CD14-positive monocyte (primary cell): ENCODE measurements at regions not wholly inside any gene's neighbourhood (a gene's known extent, or its start where the extent isn't known, plus 50 kb on each side); places are given as distances from the start of the nearest gene placed in this dataset.

Experiments used
- DNase-seq, 3 donors: peaks; one replicate each; pipeline ENCODE4 v3.0.0-alpha.2; 2011 to 2022
- H2AFZ ChIP-seq: 2 replicates; pipeline ENCODE4 v1.6.0; 2012; ENCODE audit warnings: mild to moderate bottlenecking, low read depth, low read length, inconsistent platforms; ENCODE audit not compliant: insufficient read depth, poor library complexity, severe bottlenecking
- H3K27ac ChIP-seq, 2 donors: 1 replicate in 1 of 2; 2 replicates in 1 of 2; pipeline ENCODE4 v1.5.1; 2012 to 2013; ENCODE audit warnings: low read length in 2 of 2, control low read depth in 1 of 2, inconsistent platforms in 1 of 2, low read depth in 1 of 2, mild to moderate bottlenecking in 1 of 2
- H3K27me3 ChIP-seq, 2 donors: one replicate each; pipeline versions ENCODE4 v1.6.0 to v1.6.1; 2011 to 2013; ENCODE audit warnings: low read length in 2 of 2; ENCODE audit not compliant: control insufficient read depth in 2 of 2, insufficient read depth in 2 of 2
- H3K36me3 ChIP-seq, 2 donors: replicated peaks in 1 of 2; 1 replicate in 1 of 2; 2 replicates in 1 of 2; pipeline versions ENCODE4 v1.5.1 to v1.6.1; 2012 to 2013; ENCODE audit warnings: low read length in 2 of 2, control low read depth in 1 of 2, inconsistent platforms in 1 of 2, mild to moderate bottlenecking in 1 of 2; ENCODE audit not compliant: insufficient read depth in 2 of 2, control insufficient read depth in 1 of 2
- H3K4me1 ChIP-seq, 2 donors: 1 replicate in 1 of 2; 2 replicates in 1 of 2; pipeline versions ENCODE4 v1.5.1 to v1.6.1; 2012 to 2013; ENCODE audit warnings: low read length in 2 of 2, control low read depth in 1 of 2, inconsistent platforms in 1 of 2, mild to moderate bottlenecking in 1 of 2, moderate library complexity in 1 of 2; ENCODE audit not compliant: insufficient read depth in 2 of 2, control insufficient read depth in 1 of 2
- H3K4me2 ChIP-seq: replicated peaks from 2 replicates; pipeline ENCODE3; 2012; ENCODE audit warnings: low read length, moderate library complexity, mild to moderate bottlenecking; ENCODE audit not compliant: poor library complexity, severe bottlenecking; ENCODE audit errors: extremely low read depth
- H3K4me3 ChIP-seq, 3 experiments: fragments of 200-600 bp in 1 of 3; sonication (generic) in 1 of 3; replicated peaks in 1 of 3; 1 replicate in 2 of 3; 2 replicates in 1 of 3; pipeline ENCODE4 v1.5.1; 2011 to 2013; ENCODE audit warnings: low read length in 3 of 3, mild to moderate bottlenecking in 3 of 3, control low read depth in 2 of 3, low read depth in 2 of 3, inconsistent platforms in 1 of 3, moderate library complexity in 1 of 3
- H3K79me2 ChIP-seq: 2 replicates; pipeline ENCODE4 v1.6.0; 2012; ENCODE audit warnings: mild to moderate bottlenecking, control low read depth, inconsistent platforms, low read length, moderate library complexity; ENCODE audit not compliant: insufficient read depth
- H3K9ac ChIP-seq: 2 replicates; pipeline ENCODE4 v1.6.0; 2017; ENCODE audit warnings: low read length, mild to moderate bottlenecking; ENCODE audit not compliant: insufficient read depth, poor library complexity, severe bottlenecking
- H3K9me3 ChIP-seq, 2 donors: replicated peaks in 1 of 2; 1 replicate in 1 of 2; 2 replicates in 1 of 2; pipeline versions ENCODE4 v1.5.1 to v1.6.1; 2012 to 2013; ENCODE audit warnings: low read length in 2 of 2, control low read depth in 1 of 2; ENCODE audit not compliant: control insufficient read depth in 1 of 2, insufficient read depth in 1 of 2
- H4K20me1 ChIP-seq: 2 replicates; pipeline ENCODE4 v1.6.0; 2012; ENCODE audit warnings: mild to moderate bottlenecking, low read length, control low read depth, moderate library complexity; ENCODE audit not compliant: insufficient read depth
- H3K27ac Mint-ChIP-seq, 7 donors: one replicate each; pipeline ENCODE4 v1.8.0; 2020; ENCODE audit warnings: mild to moderate bottlenecking in 7 of 7, mixed read lengths in 7 of 7, moderate library complexity in 6 of 7, inconsistent platforms in 2 of 7
- H3K27me3 Mint-ChIP-seq, 3 donors: one replicate each; pipeline ENCODE4 v1.8.0; 2021 to 2022; ENCODE audit warnings: low read depth in 3 of 3, mild to moderate bottlenecking in 3 of 3, mixed read lengths in 3 of 3, moderate library complexity in 3 of 3, inconsistent platforms in 1 of 3
- H3K36me3 Mint-ChIP-seq, 2 donors: one replicate each; pipeline ENCODE4 v1.8.0; 2020; ENCODE audit warnings: mixed read lengths in 2 of 2, inconsistent platforms in 1 of 2, mild to moderate bottlenecking in 1 of 2
- H3K4me1 Mint-ChIP-seq: one replicate; pipeline ENCODE4 v1.8.0; 2020; ENCODE audit warnings: mild to moderate bottlenecking, mixed read lengths
- H3K4me3 Mint-ChIP-seq, 2 donors: one replicate each; pipeline ENCODE4 v1.8.0; 2020; ENCODE audit warnings: mild to moderate bottlenecking in 2 of 2, mixed read lengths in 2 of 2, moderate library complexity in 1 of 2
- H3K9me3 Mint-ChIP-seq, 7 donors: one replicate each; pipeline ENCODE4 v1.8.0; 2020 to 2022; ENCODE audit warnings: mixed read lengths in 7 of 7, mild to moderate bottlenecking in 6 of 7, moderate library complexity in 6 of 7, inconsistent platforms in 2 of 7
- CTCF ChIP-seq: fragments of 200-600 bp; IDR thresholded peaks from one replicate; pipeline ENCODE4 v1.8.0; 2022; ENCODE audit warnings: antibody characterized with exemption, mild to moderate bottlenecking
- WGBS: methylation state at CpG from one replicate; pipeline ENCODE4 v1.1.5; 2013; ENCODE audit warnings: missing lambda C conversion rate; ENCODE audit not compliant: insufficient coverage; 5-methylcytosine and 5-hydroxymethylcytosine counted together
- intact Hi-C, 2 donors: fragments of 100-400 bp; cut with micrococcal nuclease; formaldehyde crosslinking; loops; one replicate each; pipeline versions ENCODE4 v1.15.0 to v1.15.1; 2023

DNA sequence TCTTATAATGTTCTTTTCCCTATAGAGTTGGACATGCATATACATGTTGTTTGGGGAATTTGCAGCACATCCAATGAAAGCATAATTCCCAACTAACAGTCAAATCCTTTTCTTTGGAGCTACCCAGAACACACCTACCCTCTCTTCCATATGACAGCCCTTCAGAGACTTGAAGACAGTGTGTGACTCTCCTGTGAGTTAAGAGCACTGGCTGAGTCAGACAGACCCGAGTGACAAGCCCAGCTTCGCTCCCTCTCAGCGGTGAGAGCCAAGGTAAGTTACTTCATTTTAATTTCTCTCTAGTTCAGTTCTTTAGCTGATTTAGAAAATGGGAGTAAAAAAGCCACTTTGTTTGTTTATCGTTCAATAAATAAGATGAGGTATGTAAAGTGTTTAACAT is 86.3 kb downstream of the RTL9 start:
- peaks cover 7 to 15% (median 12%) of the 10 kb centered on the region in 3 donors for H3K27me3 Mint-ChIP-seq
- DNase-seq, result no peak
- no peaks in the 10 kb centered on the region for H3K9me3 ChIP-seq
- no peak overlapping the region for H3K4me3 Mint-ChIP-seq
- no peaks in the 10 kb centered on the region for H3K9me3 Mint-ChIP-seq
- peaks cover 5% of the 10 kb centered on the region for H3K4me1 Mint-ChIP-seq
- WGBS, result no CpG with 5 or more reads among the region's 4 CpGs
- no peak overlapping the region for H2AFZ ChIP-seq
- H3K4me2 ChIP-seq, result no peak overlapping the region
- no peaks in the 10 kb centered on the region for H3K36me3 ChIP-seq
- H3K4me3 ChIP-seq, result no peak overlapping the region
- H3K27ac Mint-ChIP-seq, result no peak overlapping the region
- H3K27me3 ChIP-seq, result peaks cover 0 to 16% of the 10 kb centered on the region in 2 donors
- H3K4me1 ChIP-seq, result no peaks in the 10 kb centered on the region
- H3K9ac ChIP-seq, result no peak overlapping the region
- H3K36me3 Mint-ChIP-seq, result no peaks in the 10 kb centered on the region
- no peaks in the 10 kb centered on the region for H3K79me2 ChIP-seq
- no peak for TF ChIP-seq CTCF
- H3K27ac ChIP-seq, result no peak overlapping the region
- H4K20me1 ChIP-seq, result no peaks in the 10 kb centered on the region
- intact Hi-C loops, result no loop called here

DNA sequence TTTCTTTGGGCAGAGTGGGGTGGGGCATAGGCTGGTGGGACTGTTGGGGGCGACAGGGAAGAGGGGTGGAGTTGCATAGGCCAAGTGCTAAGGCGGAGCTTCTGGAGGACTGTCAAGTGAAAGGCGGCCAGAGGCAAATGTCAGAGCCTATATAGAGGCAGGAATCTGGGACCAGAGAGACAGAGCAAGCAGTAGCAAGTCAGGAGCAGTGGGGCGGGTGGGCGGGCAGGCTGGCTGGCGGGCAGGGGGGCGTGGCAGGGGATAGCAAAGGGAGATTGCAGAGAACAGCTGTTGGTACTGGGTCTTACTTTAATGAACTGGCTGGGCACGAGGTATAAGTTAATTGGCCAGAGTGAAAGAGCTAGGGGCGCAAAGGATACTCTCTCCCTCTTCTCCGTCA is 89.8 kb downstream of the RTL9 start:
- Histone ChIP-seq H3K9me3 (no peaks in the 10 kb centered on the region), H3K4me2 (no peak overlapping the region), H3K79me2 (no peaks in the 10 kb centered on the region), H3K4me3 (no peak overlapping the region), H3K27ac (no peak overlapping the region), H3K4me1 (no peaks in the 10 kb centered on the region), H3K27me3 (peaks cover 0 to 13% of the 10 kb centered on the region in 2 donors), H3K9ac (no peak overlapping the region), H4K20me1 (no peaks in the 10 kb centered on the region), H2AFZ (no peak overlapping the region), H3K36me3 (no peaks in the 10 kb centered on the region)
- no peak for TF ChIP-seq CTCF
- no peaks in the 10 kb centered on the region for H3K4me1 Mint-ChIP-seq
- H3K9me3 Mint-ChIP-seq, result peaks cover 0 to 2% (median 0%) of the 10 kb centered on the region in 7 donors
- no CpG with 5 or more reads among the region's 10 CpGs for WGBS
- H3K4me3 Mint-ChIP-seq, result no peak overlapping the region
- no peak overlapping the region for H3K27ac Mint-ChIP-seq
- H3K27me3 Mint-ChIP-seq, result peaks cover 9 to 18% (median 12%) of the 10 kb centered on the region in 3 donors
- H3K36me3 Mint-ChIP-seq, result no peaks in the 10 kb centered on the region
- intact Hi-C loops, result no loop called here
- no peak for DNase-seq
